Thymus (tissue), 11 donors: ENCODE measurements at regions not wholly inside any gene's neighbourhood (a gene's known extent, or its start where the extent isn't known, plus 50 kb on each side); places are given as distances from the start of the nearest gene placed in this dataset.

Source experiments
- DNase-seq, 9 donors: peaks; one replicate each; pipeline ENCODE4 v3.0.0-alpha.2; 2013; ENCODE audit warnings: low spot score in 9 of 9, low read depth in 6 of 9, missing footprints in 1 of 9
- H3K27ac ChIP-seq, 2 donors: one replicate each; pipeline ENCODE4 v1.5.1; 2013; ENCODE audit warnings: control low read depth in 1 of 2, low read depth in 1 of 2, low read length in 1 of 2, mild to moderate bottlenecking in 1 of 2, moderate library complexity in 1 of 2
- H3K27me3 ChIP-seq, 2 donors: one replicate each; pipeline ENCODE4 v1.5.1; 2013; ENCODE audit warnings: low read length in 1 of 2; ENCODE audit not compliant: control insufficient read depth in 2 of 2, insufficient read depth in 1 of 2
- H3K36me3 ChIP-seq, 2 donors: one replicate each; pipeline ENCODE4 v1.5.1; 2013; ENCODE audit warnings: low read length in 1 of 2, mild to moderate bottlenecking in 1 of 2, moderate library complexity in 1 of 2; ENCODE audit not compliant: control insufficient read depth in 2 of 2, insufficient read depth in 2 of 2
- H3K4me1 ChIP-seq, 2 donors: one replicate each; pipeline ENCODE4 v1.5.1; 2013; ENCODE audit warnings: low read length in 2 of 2; ENCODE audit not compliant: control insufficient read depth in 2 of 2, insufficient read depth in 2 of 2
- H3K4me3 ChIP-seq, 2 donors: one replicate each; pipeline ENCODE4 v1.5.1; 2013; ENCODE audit warnings: low read length in 2 of 2, control low read depth in 1 of 2, mild to moderate bottlenecking in 1 of 2
- H3K9me3 ChIP-seq, 2 donors: one replicate each; pipeline ENCODE4 v1.5.1; 2013; ENCODE audit warnings: low read length in 1 of 2, mild to moderate bottlenecking in 1 of 2; ENCODE audit not compliant: control insufficient read depth in 2 of 2, insufficient read depth in 1 of 2
- WGBS: extraction: QIAGEN DNeasy Blood & Tissue Kit; methylation state at CpG from one replicate; pipeline ENCODE4 v1.1.7; 2013; 5-methylcytosine and 5-hydroxymethylcytosine counted together
- donor health status: healthy.

DNA sequence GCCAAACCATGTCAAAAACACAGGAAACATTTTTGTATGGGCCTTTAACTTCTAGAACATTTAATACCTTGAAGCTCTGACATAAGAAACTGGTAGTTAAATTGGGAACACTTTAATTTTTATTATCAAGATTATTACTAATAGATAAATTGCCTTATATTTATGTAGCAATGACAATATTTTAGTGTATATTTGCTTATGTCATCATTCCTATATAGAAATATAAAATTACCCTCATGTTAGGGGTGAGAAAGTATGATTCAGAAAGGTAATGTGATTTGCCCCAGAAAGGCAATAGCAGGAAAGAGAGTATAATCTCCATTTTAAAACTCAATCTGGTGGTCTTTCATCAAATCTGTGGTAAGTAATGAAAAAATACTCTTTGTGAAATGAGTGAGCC is 147.4 kb downstream of the IL15 start:
- Histone ChIP-seq H3K27ac (no peak overlapping the region), H3K4me1 (no peaks in the 10 kb centered on the region), H3K9me3 (no peaks in the 10 kb centered on the region), H3K4me3 (no peak overlapping the region), H3K36me3 (no peaks in the 10 kb centered on the region), H3K27me3 (no peaks in the 10 kb centered on the region)
- DNase-seq: no peak

DNA sequence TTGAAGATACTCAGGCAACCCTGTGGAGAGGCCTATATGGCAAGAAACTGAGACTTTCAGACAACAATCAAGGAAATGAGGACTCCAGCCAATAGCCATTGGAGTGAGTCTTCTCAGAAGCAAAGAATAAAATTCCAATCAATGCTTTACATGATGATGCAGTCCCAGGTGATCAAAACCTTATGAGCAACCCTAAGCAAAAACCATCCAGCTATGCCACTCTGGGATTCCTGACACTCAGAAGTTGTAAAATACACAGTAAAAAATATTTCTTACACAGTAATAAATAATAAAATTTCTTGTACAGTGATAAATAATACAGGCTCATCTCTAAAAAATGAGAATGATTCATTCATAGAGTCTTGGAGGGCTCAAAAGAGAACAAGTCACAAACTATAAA is 150.6 kb downstream of the IL15 start:
- H3K9me3 ChIP-seq: no peaks in the 10 kb centered on the region
- DNase-seq: no peak

DNA sequence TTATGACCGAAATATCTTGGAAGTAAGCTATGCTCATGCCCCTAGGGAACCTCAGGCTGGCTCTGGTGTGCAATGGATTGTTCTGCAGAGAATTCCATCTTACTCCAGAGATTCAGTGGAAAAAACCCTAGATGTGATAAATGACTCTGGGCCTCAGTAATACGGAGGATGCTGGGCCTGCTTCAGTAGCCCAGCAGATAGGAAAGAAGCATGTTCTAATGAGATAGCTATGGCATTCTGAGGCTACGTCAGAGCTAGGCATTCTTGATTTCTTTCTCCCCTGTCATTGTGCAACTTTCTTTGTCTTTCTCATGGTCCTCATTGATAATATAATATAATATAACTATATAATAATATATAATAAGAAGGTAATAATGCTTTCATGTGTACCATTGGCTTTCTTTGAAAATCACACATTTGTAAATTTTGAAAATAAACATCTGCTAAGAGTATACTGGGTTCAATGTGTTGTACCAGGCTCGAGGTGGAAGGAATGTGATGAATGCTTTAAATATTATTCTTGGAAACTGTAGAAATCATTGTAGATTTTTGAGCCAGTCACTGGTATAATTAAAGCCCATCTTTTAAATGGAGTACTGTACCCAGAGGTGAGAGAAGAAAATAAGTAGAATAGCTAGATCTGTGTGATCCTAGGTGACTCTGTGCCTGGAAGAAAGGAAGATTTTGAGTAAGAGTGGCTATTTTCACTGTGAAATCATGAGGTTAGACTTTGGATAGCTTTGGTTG is 152.0 kb downstream of the IL15 start:
- no peaks in the 10 kb centered on the region for H3K9me3 ChIP-seq
- DNase-seq: no peak
- WGBS: 95% methylated on average over 4 of the region's 4 CpGs
- no peaks in the 10 kb centered on the region for H3K27me3 ChIP-seq
- H3K4me1 ChIP-seq: no peaks in the 10 kb centered on the region
- H3K36me3 ChIP-seq: no peaks in the 10 kb centered on the region
- H3K27ac ChIP-seq: no peak overlapping the region
- no peak overlapping the region for H3K4me3 ChIP-seq

More for the DNA sequence above, 150.6 kb downstream of the IL15 start:
- Histone ChIP-seq H3K4me1 (no peaks in the 10 kb centered on the region), H3K36me3 (no peaks in the 10 kb centered on the region), H3K27me3 (no peaks in the 10 kb centered on the region), H3K27ac (no peak overlapping the region), H3K4me3 (no peak overlapping the region)

DNA sequence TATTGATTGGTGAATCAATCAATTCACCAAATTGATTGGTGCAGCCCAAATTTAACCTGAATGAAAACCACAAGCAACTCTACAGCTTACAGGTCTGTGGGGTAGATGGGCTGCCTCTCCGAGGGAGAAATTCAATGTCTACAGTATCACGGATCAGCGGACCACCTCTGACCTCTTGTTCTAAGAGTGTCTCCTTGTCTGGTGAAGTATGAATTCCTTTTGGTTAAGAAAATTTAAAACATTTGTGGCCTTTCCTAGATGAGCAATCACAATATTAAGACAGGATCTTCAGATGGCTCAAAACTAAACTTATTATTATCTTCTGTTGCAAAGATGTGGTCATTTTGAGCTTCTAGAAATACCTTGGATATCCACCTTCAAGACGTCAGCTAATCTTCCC is 153.3 kb downstream of the IL15 start:
- DNase-seq: no peak
- H3K4me1 ChIP-seq: no peaks in the 10 kb centered on the region
- H3K27me3 ChIP-seq: no peaks in the 10 kb centered on the region
- H3K4me3 ChIP-seq: no peak overlapping the region
- no peak overlapping the region for H3K27ac ChIP-seq
- H3K9me3 ChIP-seq: no peaks in the 10 kb centered on the region
- WGBS: 97% methylated on average over 4 of the region's 4 CpGs
- H3K36me3 ChIP-seq: no peaks in the 10 kb centered on the region

DNA sequence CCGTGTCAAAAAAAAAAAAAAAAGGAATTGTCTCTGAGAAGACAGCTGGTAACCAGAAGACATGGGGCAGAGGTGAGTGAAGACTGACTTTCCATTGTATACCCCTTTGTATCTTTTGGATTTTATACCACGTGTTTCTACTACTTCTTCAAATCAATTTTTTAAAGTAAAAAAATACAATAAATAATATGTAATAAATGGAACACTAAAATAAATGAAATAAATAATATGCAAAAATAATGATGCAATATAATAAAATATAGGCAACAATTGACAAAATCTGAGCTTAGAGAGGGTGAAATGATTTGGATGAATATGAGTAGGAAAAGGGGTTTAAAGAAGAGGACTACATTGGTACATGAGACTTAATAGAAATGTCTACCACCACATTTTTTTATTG is 155.8 kb downstream of the IL15 start:
- DNase-seq: no peak
- no peak overlapping the region for H3K27ac ChIP-seq
- no peaks in the 10 kb centered on the region for H3K9me3 ChIP-seq
- H3K4me1 ChIP-seq: no peaks in the 10 kb centered on the region
- no peaks in the 10 kb centered on the region for H3K36me3 ChIP-seq
- no peak overlapping the region for H3K4me3 ChIP-seq
- WGBS: 98% methylated on average over 2 of the region's 2 CpGs
- H3K27me3 ChIP-seq: no peaks in the 10 kb centered on the region

DNA sequence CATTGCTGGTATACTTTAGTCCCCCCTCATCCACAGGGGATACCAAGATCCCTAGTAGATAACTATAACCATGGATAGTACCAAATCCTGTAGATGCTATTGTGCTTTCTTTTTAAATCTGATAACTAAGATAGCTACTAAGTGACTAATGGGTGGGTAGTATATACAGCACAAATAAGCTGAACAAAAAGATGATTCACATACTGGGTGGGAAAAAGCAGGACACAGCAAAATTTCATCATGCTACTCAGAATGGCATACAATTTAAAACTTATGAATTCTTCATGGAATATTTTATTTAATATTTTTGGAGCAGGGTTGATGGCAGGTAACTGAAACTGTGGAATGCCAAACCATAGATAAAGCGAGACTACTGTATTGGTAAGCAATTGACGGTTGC is 161.6 kb downstream of the IL15 start:
- Histone ChIP-seq H3K36me3 (no peaks in the 10 kb centered on the region), H3K9me3 (no peaks in the 10 kb centered on the region), H3K27ac (no peak overlapping the region), H3K27me3 (no peaks in the 10 kb centered on the region), H3K4me1 (no peaks in the 10 kb centered on the region), H3K4me3 (no peak overlapping the region)
- WGBS: 98% methylated on average over 2 of the region's 2 CpGs
- DNase-seq: no peak

DNA sequence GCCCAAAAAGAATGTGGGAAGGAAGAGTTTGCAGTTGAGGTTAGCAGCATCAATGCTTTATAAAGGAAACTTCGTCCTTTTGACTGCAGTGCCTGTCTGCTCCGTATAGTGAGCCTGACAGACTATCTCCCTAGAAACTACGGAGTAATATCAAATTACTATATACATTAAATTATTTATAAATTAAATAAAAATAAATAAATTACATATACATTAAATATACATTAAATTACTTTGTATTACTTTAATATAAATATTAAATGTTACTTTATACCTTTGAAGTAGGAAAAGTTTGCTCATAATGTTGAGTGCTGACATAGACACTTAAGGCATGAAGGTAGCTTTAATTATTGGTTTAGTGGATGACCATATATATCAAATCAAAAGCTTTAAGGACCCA is 165.2 kb downstream of the IL15 start:
- no peaks in the 10 kb centered on the region for H3K27me3 ChIP-seq
- no peaks in the 10 kb centered on the region for H3K36me3 ChIP-seq
- WGBS: 98% methylated on average over 3 of the region's 3 CpGs
- no peaks in the 10 kb centered on the region for H3K4me1 ChIP-seq
- no peak for DNase-seq
- H3K9me3 ChIP-seq: no peaks in the 10 kb centered on the region
- no peak overlapping the region for H3K4me3 ChIP-seq
- H3K27ac ChIP-seq: no peak overlapping the region

DNA sequence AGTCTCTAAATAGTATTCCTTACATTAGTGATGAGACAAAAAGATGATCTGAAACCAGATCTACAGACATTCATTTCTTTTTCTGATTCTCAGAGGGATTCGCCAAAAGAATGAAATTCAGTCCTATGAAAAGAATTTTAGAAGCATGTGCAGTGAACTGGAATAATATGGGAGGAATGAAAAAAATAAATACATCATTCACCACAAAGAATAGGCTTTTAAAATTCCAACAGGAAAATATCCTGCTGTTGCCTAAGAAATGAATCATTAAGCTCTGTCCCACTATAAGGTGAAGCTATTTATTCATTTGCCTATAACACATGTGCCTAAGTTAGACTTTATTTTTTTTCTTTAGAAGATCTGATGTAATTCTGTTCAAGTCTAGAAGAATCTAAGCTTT is 165.9 kb downstream of the IL15 start:
- no peak for DNase-seq
- Histone ChIP-seq H3K27me3 (no peaks in the 10 kb centered on the region), H3K27ac (no peak overlapping the region), H3K36me3 (no peaks in the 10 kb centered on the region), H3K9me3 (no peaks in the 10 kb centered on the region), H3K4me3 (no peak overlapping the region), H3K4me1 (no peaks in the 10 kb centered on the region)
- 85% methylated on average over 1 of the region's 1 CpG for WGBS

DNA sequence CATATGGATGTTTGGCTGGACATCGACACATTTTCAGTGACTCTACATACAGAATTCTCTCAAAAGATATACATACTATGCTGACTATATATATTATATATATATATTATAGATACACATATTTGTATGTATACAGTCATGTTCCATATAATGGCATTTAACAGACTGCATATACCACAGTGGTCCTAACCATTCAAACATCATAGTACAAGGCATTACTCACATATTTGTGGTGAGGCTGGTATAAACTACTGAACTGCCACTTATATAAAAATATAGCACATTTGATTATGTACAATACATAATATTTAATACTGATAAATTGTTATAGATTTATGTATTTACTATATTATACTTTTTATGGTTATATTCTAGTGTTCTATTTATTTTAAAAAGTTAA is 168.5 kb downstream of the IL15 start:
- WGBS: 99% methylated on average over 1 of the region's 1 CpG
- H3K4me1 ChIP-seq: no peaks in the 10 kb centered on the region
- DNase-seq: no peak

More for the DNA sequence above, 168.5 kb downstream of the IL15 start:
- Histone ChIP-seq H3K27me3 (no peaks in the 10 kb centered on the region), H3K9me3 (no peaks in the 10 kb centered on the region), H3K36me3 (no peaks in the 10 kb centered on the region), H3K4me3 (no peak overlapping the region), H3K27ac (no peak overlapping the region)
